ENCODE measurements at regions not wholly inside any gene's neighbourhood (a gene's known extent, or its start where the extent isn't known, plus 50 kb on each side); places are given as distances from the start of the nearest gene placed in this dataset.

DNA sequence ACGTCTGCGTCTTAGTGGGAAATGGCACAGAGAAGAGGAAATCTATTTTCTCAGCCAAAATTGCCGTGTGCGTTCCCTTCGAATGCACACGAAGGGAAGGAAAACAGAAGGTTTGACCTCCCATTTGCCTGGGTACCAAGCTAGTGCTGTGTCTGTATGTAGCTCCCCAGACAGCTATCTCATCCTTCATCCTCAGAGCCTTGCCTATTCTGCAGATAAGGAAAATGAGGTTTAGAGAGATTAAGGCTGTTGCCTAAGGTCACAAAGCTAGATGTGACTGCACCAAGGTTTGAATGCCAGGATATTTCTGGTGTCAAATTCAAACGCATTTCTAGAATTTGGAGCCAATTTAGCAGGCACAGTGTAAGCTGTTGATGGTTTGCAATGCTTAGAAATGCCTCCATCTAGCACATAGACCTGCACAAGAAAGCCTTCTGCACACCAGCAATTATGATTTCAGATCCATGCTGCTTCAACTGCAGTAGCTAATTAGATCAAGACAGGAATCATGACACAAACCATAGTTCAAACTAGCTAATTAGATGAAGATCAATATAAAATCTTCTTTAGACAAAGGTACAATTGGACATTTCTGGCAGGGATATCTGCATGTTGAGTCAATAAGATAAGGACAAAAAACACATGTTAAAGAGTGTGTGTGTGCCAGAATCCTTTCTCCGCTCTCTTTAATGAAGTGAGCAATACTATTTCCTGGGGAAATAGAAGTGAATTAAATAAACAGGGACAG lies 115.1 kb downstream of the CMPK2 start:
- H3K27me3 ChIP-seq (ENCODE audit: insufficient read depth, low read length): no peaks in the 10 kb centered on the region
- no peaks in the 10 kb centered on the region for H3K9me3 ChIP-seq (ENCODE audit: insufficient read depth, low read depth, low read length)
- H3K4me3 ChIP-seq (ENCODE audit: low read length): no peak overlapping the region
- peaks cover 5% of the 10 kb centered on the region; the same call in 1 of the 2 replicates for H3K4me1 ChIP-seq (ENCODE audit: insufficient read depth, low read length)
- no peak overlapping the region for H3K27ac ChIP-seq (ENCODE audit: low read length)
- H3K9ac ChIP-seq (ENCODE audit: low read depth, low read length): no peak overlapping the region
- no peaks in the 10 kb centered on the region for H3K36me3 ChIP-seq (ENCODE audit: insufficient read depth, low read depth, low read length)

DNA sequence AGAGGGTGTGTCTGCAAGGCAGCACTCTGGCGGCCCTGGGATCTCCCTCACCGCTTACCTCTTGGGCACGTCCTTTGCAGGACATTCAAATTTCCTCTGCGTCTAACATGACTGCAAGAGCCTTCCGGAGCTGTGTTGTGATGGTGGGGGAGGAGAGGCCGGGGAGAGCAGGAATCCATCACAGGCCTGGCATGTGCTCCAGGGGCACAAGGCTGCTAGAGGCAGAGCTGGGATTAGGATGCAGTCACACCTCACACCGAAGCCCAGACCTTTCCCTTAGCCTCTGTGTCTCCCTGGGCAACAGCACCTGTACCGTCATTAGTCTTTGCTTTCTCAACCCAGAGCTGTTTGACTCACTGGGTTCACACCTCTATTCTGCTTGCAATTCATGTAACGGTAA lies 111.3 kb downstream of the CMPK2 start:
- Histone ChIP-seq H3K36me3 (ENCODE audit: insufficient read depth, low read depth, low read length) (no peaks in the 10 kb centered on the region), H3K27me3 (ENCODE audit: insufficient read depth, low read length) (no peaks in the 10 kb centered on the region), H3K4me3 (ENCODE audit: low read length) (no peak overlapping the region), H3K4me1 (ENCODE audit: insufficient read depth, low read length) (peaks cover 5% of the 10 kb centered on the region; the same call in 1 of the 2 replicates), H3K9ac (ENCODE audit: low read depth, low read length) (no peak overlapping the region), H3K9me3 (ENCODE audit: insufficient read depth, low read depth, low read length) (no peaks in the 10 kb centered on the region), H3K27ac (ENCODE audit: low read length) (no peak overlapping the region)

DNA sequence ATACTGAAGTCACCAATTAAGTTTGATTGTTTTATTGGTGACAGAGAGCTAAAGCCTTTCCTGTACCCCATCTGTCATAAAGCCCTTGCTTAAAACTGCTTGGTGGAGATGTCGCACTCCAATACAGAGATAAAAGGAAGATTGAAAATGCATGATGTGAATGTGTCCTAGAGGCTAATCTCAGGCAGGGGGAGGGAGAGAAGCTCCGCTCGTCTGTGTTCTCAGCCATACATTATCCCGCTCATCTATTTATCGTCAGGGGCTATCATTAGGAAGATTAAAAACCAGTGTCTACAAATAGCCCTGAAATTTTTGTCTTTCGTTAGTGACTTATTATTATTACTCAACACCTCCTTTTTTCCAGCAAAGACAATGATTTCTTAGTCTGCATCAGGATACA lies 110.3 kb downstream of the CMPK2 start:
- Histone ChIP-seq H3K9ac (ENCODE audit: low read depth, low read length) (no peak overlapping the region), H3K4me1 (ENCODE audit: insufficient read depth, low read length) (no peaks in the 10 kb centered on the region), H3K4me3 (ENCODE audit: low read length) (no peak overlapping the region), H3K36me3 (ENCODE audit: insufficient read depth, low read depth, low read length) (no peaks in the 10 kb centered on the region), H3K27ac (ENCODE audit: low read length) (no peak overlapping the region), H3K27me3 (ENCODE audit: insufficient read depth, low read length) (no peaks in the 10 kb centered on the region), H3K9me3 (ENCODE audit: insufficient read depth, low read depth, low read length) (no peaks in the 10 kb centered on the region)

DNA sequence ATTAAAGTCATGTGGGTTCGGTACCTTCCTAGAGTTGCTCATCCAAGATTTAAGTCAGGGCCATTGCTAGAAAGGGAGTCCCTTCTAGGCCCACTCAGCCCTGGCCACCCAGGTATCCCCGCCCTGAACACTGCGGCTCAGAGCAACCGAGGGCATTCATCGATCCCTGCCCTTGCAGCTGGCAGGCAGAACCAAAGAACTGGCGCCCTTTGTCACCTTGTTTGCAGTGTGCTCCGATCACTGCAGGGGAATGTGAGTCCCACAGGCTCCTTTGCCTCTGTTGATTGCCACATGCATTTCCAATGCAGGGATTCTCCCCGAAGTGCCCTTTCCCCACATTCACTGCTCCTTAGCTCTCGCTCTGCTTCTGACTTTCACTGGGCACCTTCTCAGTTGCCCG lies 108.5 kb downstream of the CMPK2 start:
- H3K27ac ChIP-seq (ENCODE audit: low read length): no peak overlapping the region
- no peaks in the 10 kb centered on the region for H3K4me1 ChIP-seq (ENCODE audit: insufficient read depth, low read length)
- no peak overlapping the region for H3K4me3 ChIP-seq (ENCODE audit: low read length)
- H3K9ac ChIP-seq (ENCODE audit: low read depth, low read length): no peak overlapping the region
- no peaks in the 10 kb centered on the region for H3K9me3 ChIP-seq (ENCODE audit: insufficient read depth, low read depth, low read length)
- H3K36me3 ChIP-seq (ENCODE audit: insufficient read depth, low read depth, low read length): no peaks in the 10 kb centered on the region
- no peaks in the 10 kb centered on the region for H3K27me3 ChIP-seq (ENCODE audit: insufficient read depth, low read length)

DNA sequence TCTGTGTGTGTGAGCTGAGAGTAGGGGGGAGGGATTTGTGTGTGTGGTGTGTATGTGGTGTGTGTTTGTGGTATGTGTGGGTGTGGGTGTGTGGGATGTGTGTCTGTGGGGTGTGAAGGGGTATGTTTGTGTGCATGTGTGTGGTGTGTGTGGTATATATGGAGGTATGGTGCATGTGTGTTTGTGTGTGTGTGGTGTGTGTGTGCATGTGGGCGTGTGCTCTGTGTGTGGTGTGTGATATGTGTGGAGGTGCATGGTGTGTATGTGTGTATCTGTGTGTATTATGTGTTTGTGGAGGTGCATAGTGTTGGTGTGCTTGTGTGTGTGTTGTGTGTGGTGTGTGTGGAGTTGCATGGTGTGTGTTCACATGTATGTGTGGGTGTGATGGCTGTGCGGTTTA lies 106.0 kb downstream of the CMPK2 start:
- Histone ChIP-seq H3K4me1 (ENCODE audit: insufficient read depth, low read length) (peaks cover 3% of the 10 kb centered on the region; the same call in 1 of the 2 replicates), H3K36me3 (ENCODE audit: insufficient read depth, low read depth, low read length) (no peaks in the 10 kb centered on the region)

DNA sequence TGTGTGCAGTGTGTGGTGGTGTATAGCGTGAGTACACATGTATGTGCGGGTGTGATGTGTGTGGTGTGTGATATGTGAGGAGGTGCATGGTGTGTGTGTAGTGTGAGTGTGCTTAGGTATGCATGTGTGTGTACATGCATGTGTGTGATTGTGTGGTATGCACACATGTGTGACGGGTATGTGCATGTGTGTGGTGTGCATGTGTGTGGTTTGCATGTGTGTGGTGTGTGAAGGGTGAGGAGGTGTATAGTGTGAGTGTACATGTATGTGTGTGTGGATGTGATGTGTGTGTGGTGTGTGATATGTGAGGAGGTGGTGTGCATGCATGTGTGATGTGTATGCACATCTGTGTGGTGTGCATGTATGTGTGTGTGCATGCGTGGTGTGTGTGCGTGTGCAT lies 105.6 kb downstream of the CMPK2 start:
- no peak overlapping the region for H3K4me3 ChIP-seq (ENCODE audit: low read length)
- no peaks in the 10 kb centered on the region for H3K36me3 ChIP-seq (ENCODE audit: insufficient read depth, low read depth, low read length)
- H3K27me3 ChIP-seq (ENCODE audit: insufficient read depth, low read length): no peaks in the 10 kb centered on the region
- peaks cover 7% of the 10 kb centered on the region for H3K4me1 ChIP-seq (ENCODE audit: insufficient read depth, low read length)
- H3K9me3 ChIP-seq (ENCODE audit: insufficient read depth, low read depth, low read length): no peaks in the 10 kb centered on the region
- H3K9ac ChIP-seq (ENCODE audit: low read depth, low read length): no peak overlapping the region
- H3K27ac ChIP-seq (ENCODE audit: low read length): no peak overlapping the region

More for the DNA sequence above, 106.0 kb downstream of the CMPK2 start:
- no peaks in the 10 kb centered on the region for H3K9me3 ChIP-seq (ENCODE audit: insufficient read depth, low read depth, low read length)
- H3K9ac ChIP-seq (ENCODE audit: low read depth, low read length): no peak overlapping the region
- H3K27me3 ChIP-seq (ENCODE audit: insufficient read depth, low read length): no peaks in the 10 kb centered on the region
- H3K4me3 ChIP-seq (ENCODE audit: low read length): no peak overlapping the region
- no peak overlapping the region for H3K27ac ChIP-seq (ENCODE audit: low read length)

DNA sequence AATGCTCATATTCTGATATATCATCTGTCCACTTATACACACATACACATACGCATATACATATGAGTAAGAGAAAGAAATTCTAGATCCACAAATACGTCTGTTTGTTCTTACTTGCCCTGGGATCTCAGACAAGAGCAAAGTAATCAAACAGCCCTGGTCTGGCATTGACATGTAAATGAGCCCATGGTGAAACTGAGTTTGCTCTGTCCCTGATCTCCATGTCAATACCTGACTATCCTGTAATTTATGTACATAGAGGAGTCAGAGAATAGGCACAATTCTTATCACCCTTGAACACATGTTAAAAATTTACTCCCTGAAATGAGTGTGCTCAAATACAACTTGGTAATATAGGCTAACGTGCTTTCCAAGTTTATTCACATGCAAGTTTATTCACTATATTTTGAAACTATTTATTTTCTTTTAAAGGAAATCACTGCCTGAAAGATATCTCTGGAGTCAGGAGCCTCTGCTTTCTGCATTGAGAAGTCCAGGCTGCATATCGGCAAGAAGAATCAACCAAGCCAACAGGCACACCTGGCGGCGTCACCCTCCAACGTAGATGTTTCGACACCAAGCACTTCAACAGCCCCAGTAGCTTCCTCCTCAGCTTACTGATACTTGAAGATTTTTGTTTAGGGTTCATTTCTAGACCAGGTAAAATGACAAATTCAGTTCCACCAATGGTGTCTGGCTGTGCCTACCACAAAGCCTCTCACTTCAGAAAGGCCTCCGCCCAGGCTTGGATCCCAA lies 100.6 kb downstream of the CMPK2 start:
- Histone ChIP-seq H3K4me1 (ENCODE audit: insufficient read depth, low read length) (peaks cover 14% of the 10 kb centered on the region), H3K27me3 (ENCODE audit: insufficient read depth, low read length) (no peaks in the 10 kb centered on the region), H3K4me3 (ENCODE audit: low read length) (no peak overlapping the region), H3K9ac (ENCODE audit: low read depth, low read length) (no peak overlapping the region; the same call in 1 of the 2 replicates), H3K36me3 (ENCODE audit: insufficient read depth, low read depth, low read length) (no peaks in the 10 kb centered on the region), H3K27ac (ENCODE audit: low read length) (peak overlapping the region; percentile 81), H3K9me3 (ENCODE audit: insufficient read depth, low read depth, low read length) (no peaks in the 10 kb centered on the region)

DNA sequence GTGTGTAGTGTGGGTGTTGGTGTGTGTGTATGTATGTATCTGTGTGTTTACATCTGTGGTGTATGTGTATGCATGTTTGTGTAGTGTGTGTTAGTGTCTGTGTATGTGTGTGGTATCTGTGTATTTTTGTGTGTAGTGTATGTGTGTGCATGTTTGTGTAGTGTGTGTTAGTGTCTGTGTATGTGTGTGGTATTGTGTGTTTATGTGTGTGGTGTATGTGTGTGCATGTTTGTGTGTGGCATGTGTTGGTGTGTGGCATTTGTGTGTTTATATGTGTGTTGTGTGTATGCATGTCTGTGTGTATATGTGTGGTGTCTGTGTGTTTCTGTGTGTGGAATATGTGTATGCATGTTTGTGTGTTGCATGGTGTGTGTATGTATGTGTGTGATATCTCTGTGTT lies 96.4 kb downstream of the CMPK2 start:
- Histone ChIP-seq H3K27ac (ENCODE audit: low read length) (no peak overlapping the region), H3K27me3 (ENCODE audit: insufficient read depth, low read length) (no peaks in the 10 kb centered on the region), H3K36me3 (ENCODE audit: insufficient read depth, low read depth, low read length) (no peaks in the 10 kb centered on the region), H3K4me1 (ENCODE audit: insufficient read depth, low read length) (peaks cover 17% of the 10 kb centered on the region), H3K4me3 (ENCODE audit: low read length) (no peak overlapping the region), H3K9me3 (ENCODE audit: insufficient read depth, low read depth, low read length) (no peaks in the 10 kb centered on the region), H3K9ac (ENCODE audit: low read depth, low read length) (no peak overlapping the region)

DNA sequence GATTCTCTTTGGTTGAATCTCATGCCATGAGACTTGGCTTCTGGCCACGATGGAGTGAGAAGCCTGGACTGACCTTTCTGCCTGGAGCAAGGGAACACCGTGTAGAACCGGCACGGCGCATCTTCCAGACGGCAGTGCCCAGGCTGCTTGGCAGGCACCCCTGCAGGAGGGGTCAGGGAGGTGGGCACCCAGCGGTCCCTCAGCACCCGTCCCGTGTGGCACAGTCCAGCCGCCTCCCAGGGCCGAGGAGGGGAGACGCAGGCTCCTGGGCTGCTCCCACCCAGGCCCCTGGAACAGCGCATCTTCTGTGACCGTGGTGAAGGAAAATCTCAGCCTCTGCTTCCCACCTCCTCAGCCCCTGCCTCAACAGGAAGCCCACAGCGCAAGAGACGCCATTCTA lies 95.7 kb downstream of the CMPK2 start:
- H3K4me3 ChIP-seq (ENCODE audit: low read length): no peak overlapping the region
- no peaks in the 10 kb centered on the region for H3K27me3 ChIP-seq (ENCODE audit: insufficient read depth, low read length)
- no peak overlapping the region for H3K27ac ChIP-seq (ENCODE audit: low read length)
- H3K36me3 ChIP-seq (ENCODE audit: insufficient read depth, low read depth, low read length): no peaks in the 10 kb centered on the region
- peaks cover 11% of the 10 kb centered on the region for H3K4me1 ChIP-seq (ENCODE audit: insufficient read depth, low read length)
- H3K9me3 ChIP-seq (ENCODE audit: insufficient read depth, low read depth, low read length): no peaks in the 10 kb centered on the region
- no peak overlapping the region for H3K9ac ChIP-seq (ENCODE audit: low read depth, low read length)

DNA sequence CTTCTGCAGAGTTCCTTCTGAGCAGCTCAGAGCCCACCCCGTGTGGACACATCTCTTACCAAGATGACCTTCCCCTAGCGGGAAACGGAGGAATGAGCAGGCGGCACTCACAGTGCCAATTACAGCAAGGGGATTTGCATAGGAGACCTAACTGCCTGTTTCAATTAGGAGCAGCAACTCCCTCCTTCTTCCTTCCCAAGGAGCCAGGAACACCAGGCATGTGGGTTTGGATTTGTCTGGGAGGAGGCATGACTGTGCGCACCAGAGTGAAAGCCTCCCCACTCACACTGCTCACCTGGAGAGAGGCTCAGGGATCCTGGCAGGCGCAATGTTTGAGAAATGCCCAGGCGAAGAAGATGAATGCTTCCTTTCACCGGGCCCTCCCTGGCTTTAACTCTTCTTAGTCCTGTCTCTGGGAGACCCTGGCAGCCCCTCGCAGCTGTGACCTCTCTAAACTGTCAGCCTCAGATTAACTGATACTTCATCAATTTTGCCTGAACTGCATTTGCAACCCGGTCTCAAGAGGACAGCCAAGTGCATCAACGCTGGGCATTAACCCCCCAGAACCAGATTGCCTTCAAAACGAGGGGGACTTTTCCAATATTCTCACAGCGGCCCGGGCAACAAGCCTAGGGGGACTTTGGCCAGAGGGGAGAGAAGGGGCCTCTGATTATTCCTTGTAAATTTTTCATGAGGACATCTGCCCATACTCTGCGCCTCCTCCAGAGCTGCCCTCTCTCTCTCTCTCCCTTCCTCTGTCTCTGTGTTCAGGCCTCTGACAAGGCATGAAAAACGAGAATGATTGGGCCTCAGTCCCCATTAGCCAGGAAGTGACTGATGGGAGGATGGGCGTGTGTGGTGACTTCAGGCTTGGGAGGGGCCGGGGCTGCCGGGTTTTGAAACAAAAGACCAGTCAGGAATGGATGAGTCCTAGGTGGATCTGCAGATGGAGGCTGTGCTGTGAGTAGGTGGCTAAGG lies 93.8 kb downstream of the CMPK2 start:
- no peaks in the 10 kb centered on the region for H3K9me3 ChIP-seq (ENCODE audit: insufficient read depth, low read depth, low read length)
- H3K9ac ChIP-seq (ENCODE audit: low read depth, low read length): no peak overlapping the region
- peaks cover 3% of the 10 kb centered on the region; the same call in 1 of the 2 replicates for H3K4me1 ChIP-seq (ENCODE audit: insufficient read depth, low read length)
- H3K4me3 ChIP-seq (ENCODE audit: low read length): no peak overlapping the region
- no peaks in the 10 kb centered on the region for H3K36me3 ChIP-seq (ENCODE audit: insufficient read depth, low read depth, low read length)
- no peak overlapping the region for H3K27ac ChIP-seq (ENCODE audit: low read length)
- no peaks in the 10 kb centered on the region for H3K27me3 ChIP-seq (ENCODE audit: insufficient read depth, low read length)

DNA sequence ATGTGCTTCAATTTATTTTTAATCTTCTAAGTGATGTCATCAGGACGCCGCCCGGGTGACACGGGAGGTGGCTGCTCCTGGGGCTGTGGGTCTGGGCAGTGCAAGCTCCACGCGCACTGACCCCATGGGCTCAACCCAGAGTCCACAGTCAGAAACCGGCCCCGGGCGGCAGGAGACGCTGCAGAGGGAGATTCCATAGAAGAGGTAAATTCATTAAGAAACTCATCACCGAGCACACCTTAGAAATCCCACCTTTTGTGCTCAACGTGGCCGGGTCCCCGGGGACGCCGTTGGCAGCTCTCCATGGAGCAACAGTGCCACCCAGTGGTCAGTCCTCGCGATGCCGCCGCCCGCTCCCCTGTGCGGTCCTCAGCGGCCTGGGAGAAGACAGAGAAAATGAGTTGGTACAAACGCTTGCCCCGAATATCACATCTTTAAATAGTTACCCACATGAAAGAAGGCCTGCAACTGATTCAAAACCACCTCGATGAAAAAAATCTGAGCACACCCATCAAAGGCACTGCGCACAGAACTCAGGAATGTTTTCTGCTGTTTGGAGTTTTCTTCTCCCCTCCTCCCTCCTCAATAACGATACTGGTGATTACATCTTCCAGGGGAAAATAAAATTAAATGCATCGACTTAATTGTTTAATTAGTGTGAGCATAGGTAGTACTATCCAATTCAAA lies 92.6 kb downstream of the CMPK2 start:
- no peak overlapping the region for H3K27ac ChIP-seq (ENCODE audit: low read length)
- peak overlapping the region; percentile 44; the same call in 1 of the 2 replicates for H3K4me3 ChIP-seq (ENCODE audit: low read length)
- H3K4me1 ChIP-seq (ENCODE audit: insufficient read depth, low read length): peaks cover 3% of the 10 kb centered on the region; the same call in 1 of the 2 replicates
- H3K9me3 ChIP-seq (ENCODE audit: insufficient read depth, low read depth, low read length): no peaks in the 10 kb centered on the region
- no peaks in the 10 kb centered on the region for H3K27me3 ChIP-seq (ENCODE audit: insufficient read depth, low read length)
- H3K9ac ChIP-seq (ENCODE audit: low read depth, low read length): peak overlapping the region; percentile 47; the same call in 1 of the 2 replicates
- H3K36me3 ChIP-seq (ENCODE audit: insufficient read depth, low read depth, low read length): no peaks in the 10 kb centered on the region
